ENCODE measurements at regions not wholly inside any gene's neighbourhood (a gene's known extent, or its start where the extent isn't known, plus 50 kb on each side); places are given as distances from the start of the nearest gene placed in this dataset.

- DNase-seq, result no peak
Measured at GRCh38 chr2:71800851-71801250, 346.8 kb downstream of the CYP26B1 start.

GRCh38 chr2:71800106-71800809 is 346.9 kb downstream of the DYSF start:
- DNase-seq, result no peak

- DNase-seq, result no peak
Measured at GRCh38 chr2:71799013-71799575, 345.7 kb downstream of the DYSF start.

GRCh38 chr2:71798266-71799012 is 345.1 kb downstream of the DYSF start:
- DNase-seq, result peak; percentile 73

GRCh38 chr2:71797035-71797810 is 343.9 kb downstream of the DYSF start:
- no peak for DNase-seq

GRCh38 chr2:71796174-71796593 is 342.8 kb downstream of the DYSF start:
- peak; percentile 73 for DNase-seq

- no peak for DNase-seq
Measured at GRCh38 chr2:71795486-71795885, 342.1 kb downstream of the DYSF start.

- no peak for DNase-seq
Measured at GRCh38 chr2:71794611-71795010, 341.2 kb downstream of the DYSF start.

GRCh38 chr2:71793926-71794325 is 340.6 kb downstream of the DYSF start:
- no peak for DNase-seq

- DNase-seq, result no peak
Measured at GRCh38 chr2:71792926-71793761, 339.8 kb downstream of the DYSF start.

- DNase-seq, result no peak
Measured at GRCh38 chr2:71791501-71792135, 338.3 kb downstream of the DYSF start.

- DNase-seq, result no peak
Measured at GRCh38 chr2:71791061-71791450, 337.7 kb downstream of the DYSF start.

GRCh38 chr2:71790226-71791060 is 337.1 kb downstream of the DYSF start:
- no peak for DNase-seq

GRCh38 chr2:71789556-71790204 is 336.3 kb downstream of the DYSF start:
- DNase-seq, result no peak

- DNase-seq, result no peak
Measured at GRCh38 chr2:71788601-71789240, 335.4 kb downstream of the DYSF start.

GRCh38 chr2:71788186-71788525 is 334.8 kb downstream of the DYSF start:
- no peak for DNase-seq

- no peak for DNase-seq
Measured at GRCh38 chr2:71787476-71788185, 334.3 kb downstream of the DYSF start.

GRCh38 chr2:71787108-71787415 is 333.7 kb downstream of the DYSF start:
- DNase-seq, result no peak

- no peak for DNase-seq
Measured at GRCh38 chr2:71786291-71787107, 333.1 kb downstream of the DYSF start.

Measured in 8988T (cell line).